Erythroblast (primary cell): ENCODE measurements at regions not wholly inside any gene's neighbourhood (a gene's known extent, or its start where the extent isn't known, plus 50 kb on each side); places are given as distances from the start of the nearest gene placed in this dataset.

Experiments
- DNase-seq, 2 experiments: peaks; one replicate each; lab custom pipeline; 2025; lab: John Stamatoyannopoulos, UW
- GATA1 ChIP-seq: IDR thresholded peaks from 2 replicates; pipeline ENCODE4 v1.6.1; 2011; ENCODE audit warnings: low read depth, mild to moderate bottlenecking, control low read depth, low read length, moderate library complexity
- POLR2A ChIP-seq: IDR thresholded peaks from 2 replicates; pipeline ENCODE4 v1.6.1; 2011; ENCODE audit warnings: mild to moderate bottlenecking, low read length

DNA sequence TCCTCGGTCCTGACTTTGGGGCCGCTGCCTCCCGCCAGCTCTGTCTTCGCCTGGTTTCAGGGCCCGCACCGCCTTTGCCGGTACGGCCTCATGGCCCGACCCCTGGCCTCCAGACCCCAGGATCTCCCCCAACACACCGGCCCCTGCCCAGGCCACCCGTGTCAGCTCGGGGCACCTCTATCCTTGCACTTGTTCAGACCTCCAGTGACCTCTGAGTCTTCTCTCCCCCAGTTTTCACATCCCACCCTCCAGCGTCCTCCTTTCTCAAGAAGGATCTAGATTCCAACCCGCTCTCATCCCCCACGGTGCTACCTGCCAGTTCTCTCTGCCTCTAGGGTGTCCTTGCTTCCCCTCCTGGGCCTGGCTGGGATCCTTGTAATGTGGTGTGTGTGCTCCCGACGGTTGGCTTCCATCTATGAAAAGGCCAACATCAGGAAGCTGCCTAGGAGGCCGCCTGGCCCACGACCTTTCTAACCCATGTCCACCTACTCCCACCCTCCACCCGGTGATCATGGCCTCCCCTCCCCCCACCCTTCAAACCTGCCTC lies 61.1 kb downstream of the SPATA31C2 start:
- DNase-seq: no peak
- TF ChIP-seq POLR2A (no peak), GATA1 (no peak)

DNA sequence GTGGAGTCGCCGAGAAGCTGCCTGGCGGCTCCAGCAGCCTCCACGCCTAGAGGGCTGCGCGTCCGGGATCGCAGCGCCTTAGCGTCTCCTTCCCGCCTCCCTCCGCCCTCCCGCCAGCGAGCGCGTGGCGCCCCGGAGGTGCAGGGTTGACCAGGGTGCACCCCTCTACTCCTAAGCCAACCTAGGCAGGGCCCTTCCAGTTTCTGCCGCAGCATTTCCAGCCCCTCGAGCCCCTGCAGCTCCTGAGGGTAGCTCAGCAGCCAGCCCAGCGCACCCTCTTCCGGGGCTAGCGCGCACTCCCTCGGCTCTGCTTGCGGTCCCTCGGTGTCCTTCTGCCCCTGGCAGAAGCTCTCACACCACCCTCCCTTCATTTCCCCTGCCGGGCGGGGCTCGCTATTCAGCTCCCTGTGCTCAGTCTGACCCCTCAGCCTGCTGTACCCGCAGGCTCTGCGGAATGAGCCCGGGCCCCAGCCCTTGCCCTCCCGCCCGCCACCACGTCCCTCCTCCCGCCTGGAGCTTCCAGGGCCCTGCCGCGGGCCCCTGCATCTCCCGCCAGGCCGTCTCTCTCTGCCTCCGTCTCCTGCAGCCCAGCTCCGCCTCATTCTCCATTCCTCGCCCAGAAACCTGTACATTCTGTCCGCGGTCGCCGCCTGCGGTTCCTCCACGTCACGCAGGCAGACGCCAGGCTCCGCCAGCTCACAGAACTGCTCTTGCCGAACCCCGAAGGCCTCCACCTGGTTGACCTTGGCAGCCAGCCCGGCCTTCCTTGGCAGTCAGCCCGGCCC lies 61.8 kb downstream of the SPATA31C2 start:
- DNase-seq: peak; percentile 54 to 72
- no peak for TF ChIP-seq POLR2A
- TF ChIP-seq GATA1: no peak

DNA sequence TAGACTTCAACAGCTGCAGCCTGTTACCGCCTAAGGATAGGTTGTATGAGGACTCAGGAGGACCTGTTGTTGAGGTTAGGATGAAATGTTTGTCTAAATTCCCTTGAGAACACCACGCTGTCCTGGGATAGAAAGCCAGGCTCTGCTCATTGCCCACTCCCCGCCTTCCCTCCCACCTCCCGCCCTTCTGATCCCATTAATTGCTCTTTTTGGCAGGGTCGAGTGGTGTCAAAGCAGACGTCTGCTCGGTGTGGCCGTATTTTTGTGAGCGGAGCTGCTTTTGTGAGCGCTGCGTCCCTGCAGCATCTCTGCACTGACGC lies 62.3 kb downstream of the SPATA31C2 start:
- no peak for DNase-seq
- TF ChIP-seq GATA1 (no peak), POLR2A (no peak)

DNA sequence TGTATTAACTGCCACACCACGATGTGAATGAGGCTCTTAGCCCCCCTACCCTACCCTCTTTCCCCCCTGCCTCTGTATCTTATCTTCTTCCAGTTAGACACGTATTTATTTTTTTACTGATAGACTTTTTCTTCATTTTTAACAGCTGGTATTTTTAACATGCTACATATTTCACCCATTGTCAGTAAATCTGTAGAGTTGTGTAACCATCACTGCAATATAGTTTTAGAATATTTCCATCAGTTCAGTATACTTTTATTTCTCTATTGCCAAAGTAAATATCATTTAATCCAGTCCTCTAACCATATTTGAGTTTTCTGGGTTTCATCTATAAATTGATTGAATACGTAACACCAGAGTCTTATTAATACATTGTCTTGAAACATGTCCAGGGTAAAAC lies 62.8 kb downstream of the SPATA31C2 start:
- no peak for DNase-seq
- TF ChIP-seq POLR2A: no peak
- no peak for TF ChIP-seq GATA1

DNA sequence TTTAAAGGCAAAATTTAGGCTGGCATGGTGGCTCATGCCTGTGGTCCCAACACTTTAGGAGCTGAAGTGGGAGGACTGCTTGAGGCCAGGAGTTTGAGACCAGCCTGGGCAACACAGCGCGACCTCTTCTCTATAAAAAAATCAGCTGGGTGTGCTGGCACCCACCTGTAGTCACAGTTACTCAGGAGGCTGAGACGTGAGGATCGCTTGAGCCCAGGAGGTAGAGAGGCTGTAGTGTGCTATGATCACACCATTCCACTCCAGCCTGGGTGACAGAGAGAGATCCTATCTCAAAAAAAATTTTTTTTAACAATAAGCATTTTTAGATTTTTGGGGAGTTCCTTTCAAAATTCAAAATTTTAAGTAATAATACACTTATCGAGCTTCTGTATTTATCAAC lies 63.3 kb downstream of the SPATA31C2 start:
- DNase-seq: no peak
- TF ChIP-seq GATA1 (no peak), POLR2A (no peak)

DNA sequence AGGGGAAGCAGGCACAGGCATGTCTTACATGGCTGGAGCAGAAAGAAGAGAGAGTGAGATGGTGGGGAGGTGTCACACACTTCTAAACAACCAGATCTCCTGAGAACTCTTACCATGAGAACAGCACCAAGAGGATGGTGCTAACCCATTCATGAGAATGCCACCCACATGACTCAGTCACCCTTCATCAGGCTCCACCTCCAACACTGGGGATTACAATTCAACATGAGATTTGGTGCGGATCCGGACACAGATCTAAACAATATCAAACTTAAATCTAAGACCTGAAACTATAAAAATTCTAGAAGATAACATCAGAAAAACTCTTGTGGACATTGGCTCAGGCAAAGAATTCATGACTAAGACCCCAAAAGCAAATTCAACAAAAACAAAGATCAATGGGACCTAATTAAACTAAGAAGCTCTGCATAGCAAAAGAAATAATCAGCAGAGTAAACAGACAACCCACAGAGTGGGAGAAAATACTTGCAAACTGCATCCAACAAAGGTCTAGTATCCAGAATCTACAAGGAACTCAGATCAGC lies 65.4 kb downstream of the SPATA31C2 start:
- TF ChIP-seq GATA1 (no peak), POLR2A (no peak)
- no peak for DNase-seq

DNA sequence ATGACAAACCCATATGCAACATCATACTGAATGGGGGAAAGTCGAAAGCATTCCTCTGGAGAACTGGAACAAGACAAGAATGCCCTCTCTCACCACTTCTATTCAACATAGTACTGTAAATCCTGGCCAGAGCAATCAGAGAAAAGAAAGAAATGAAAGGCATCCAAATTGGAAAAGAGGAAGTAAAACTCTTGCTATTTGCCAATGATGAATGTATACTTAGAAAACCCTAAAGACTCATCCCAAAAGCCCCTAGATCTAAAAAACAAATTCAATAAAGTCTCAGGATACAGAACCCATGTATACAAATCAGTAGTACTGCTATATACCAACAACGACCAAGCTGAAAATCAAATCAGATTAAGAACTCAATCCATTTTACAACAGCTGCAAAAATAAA lies 66.9 kb downstream of the SPATA31C2 start:
- TF ChIP-seq GATA1 (no peak), POLR2A (no peak)
- no peak for DNase-seq

DNA sequence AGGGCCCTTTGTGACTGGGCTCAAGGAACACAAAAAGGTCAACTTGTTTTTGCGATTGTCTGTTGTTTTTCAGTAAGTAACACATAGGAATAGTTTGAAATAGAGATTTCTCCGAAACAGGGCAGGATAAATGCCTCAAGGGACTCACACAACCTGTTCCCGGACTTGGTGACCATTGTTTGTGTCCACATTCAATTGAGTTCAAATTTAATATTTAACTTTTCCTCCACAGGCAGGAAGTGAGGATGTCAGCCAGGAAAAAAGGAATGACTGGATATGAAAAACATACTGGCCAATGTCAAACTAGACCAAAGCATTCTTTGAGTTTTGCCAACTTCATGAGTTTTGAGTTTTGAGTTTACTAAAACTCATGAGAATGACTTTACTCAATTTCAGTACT lies 72.7 kb downstream of the SPATA31C2 start:
- TF ChIP-seq POLR2A (no peak), GATA1 (no peak)
- no peak for DNase-seq

DNA sequence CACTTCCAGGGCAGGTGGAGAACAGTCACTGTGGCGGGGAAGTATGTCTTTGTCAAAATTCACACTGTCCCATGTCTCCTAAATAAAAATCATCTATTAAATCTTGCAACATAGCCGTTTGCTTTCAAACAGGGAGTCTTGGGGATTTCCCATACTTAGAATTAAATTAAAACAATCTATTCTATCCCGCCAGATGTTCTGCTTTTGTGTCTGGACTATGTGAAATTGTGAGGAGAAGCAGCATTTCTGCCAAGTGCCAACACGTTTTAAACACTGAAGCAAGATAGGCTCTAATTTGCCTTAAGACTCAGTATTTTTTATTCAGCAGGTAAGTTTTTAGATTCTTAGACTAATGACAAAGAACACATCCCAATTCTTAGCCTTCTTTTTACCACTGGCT lies 73.7 kb downstream of the SPATA31C2 start:
- TF ChIP-seq GATA1: no peak
- no peak for TF ChIP-seq POLR2A
- DNase-seq: no peak

DNA sequence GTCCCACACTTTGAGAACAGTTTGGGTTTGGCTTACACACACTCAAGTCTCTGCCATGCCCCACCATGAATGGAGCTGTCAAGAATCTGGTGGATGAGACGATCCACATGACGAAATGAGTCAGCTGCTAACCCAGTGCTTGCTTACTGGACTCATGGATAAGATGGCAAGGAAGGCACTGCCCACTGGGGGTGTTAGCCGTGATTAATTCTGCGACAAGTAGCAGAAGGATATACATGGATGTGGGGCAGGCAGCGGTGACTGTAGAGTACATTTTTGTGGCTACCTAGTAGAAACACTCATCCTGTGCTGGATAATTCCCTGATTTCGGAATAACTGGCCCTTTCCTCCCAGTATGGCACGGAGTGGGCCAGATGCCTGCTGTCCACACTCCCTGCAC lies 77.5 kb downstream of the SPATA31C2 start:
- TF ChIP-seq POLR2A (no peak), GATA1 (no peak)
- DNase-seq: no peak

DNA sequence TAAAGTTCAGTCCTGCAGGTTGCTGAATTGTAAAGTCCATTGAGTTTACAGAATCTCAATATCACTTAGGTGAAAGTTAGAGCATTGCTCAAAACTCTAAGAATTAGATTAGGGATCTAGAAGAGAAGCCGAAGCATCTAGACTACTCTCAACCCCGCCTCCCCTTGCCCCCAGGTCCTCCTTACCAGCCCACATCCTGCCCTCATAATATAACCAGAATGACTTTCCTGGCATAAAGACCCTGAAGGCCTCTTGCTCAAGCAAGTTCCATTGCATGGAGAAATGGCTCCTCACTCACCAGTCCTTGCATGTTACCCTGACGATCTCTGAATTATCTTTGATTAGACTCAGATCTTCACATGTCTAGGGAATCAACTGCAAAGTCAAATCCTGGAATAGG lies 78.8 kb downstream of the SPATA31C2 start:
- TF ChIP-seq GATA1 (no peak), POLR2A (no peak)
- DNase-seq: no peak

DNA sequence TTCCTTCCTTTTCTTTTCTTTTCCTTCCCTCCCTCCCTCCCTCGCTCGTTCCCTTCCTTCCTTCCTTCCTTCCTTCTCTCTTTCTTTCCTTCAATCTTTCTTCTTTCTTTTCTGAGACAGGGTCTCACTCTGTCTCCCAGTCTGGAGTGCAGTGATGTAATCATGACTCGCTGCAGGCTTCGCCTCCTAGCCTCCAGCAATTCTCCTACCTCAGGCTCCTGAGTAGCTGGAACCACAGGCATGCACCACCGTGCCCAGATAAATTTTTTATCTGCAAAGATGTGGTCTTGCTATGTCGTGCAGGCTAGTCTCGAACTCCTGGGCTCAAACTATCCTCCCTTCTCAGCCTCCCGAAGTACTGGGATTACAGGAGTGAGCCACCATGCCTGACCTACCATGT lies 81.4 kb downstream of the SPATA31C2 start:
- TF ChIP-seq POLR2A: no peak
- TF ChIP-seq GATA1: no peak

DNA sequence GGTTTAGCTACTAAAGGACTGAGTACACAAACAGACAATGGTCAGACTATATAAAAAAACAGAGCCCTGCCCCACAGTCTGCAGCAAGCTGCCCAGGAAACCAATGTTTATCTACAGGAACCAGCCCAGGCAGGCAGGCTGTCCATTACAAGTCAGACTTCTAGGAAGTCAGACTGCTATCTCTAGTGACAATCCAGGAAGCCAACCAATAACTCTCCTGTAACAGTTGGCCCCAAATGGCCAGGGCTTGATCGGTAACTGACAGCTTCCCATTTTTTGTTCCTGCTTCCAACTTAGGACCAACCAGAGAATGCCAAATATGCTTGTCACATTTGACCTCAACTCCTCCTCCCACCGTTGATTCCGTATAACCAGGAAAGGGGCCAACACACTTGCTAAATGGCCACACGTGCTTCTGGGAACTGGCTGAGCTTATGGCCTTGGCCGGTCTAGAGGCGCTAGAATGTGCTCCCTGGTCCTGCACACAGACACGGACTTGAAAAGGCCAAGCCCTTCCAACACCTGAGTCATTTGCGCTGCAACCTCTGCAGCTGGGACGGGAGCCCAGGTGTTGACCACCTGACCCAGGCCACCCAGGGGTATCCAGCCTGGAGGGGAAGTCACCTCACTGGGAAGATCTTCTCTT lies 79.6 kb upstream of the CDK20 start:
- TF ChIP-seq POLR2A (no peak), GATA1 (no peak)
- DNase-seq: peak; percentile 29 to 37

More for the DNA sequence above, 81.4 kb downstream of the SPATA31C2 start:
- DNase-seq: no peak

DNA sequence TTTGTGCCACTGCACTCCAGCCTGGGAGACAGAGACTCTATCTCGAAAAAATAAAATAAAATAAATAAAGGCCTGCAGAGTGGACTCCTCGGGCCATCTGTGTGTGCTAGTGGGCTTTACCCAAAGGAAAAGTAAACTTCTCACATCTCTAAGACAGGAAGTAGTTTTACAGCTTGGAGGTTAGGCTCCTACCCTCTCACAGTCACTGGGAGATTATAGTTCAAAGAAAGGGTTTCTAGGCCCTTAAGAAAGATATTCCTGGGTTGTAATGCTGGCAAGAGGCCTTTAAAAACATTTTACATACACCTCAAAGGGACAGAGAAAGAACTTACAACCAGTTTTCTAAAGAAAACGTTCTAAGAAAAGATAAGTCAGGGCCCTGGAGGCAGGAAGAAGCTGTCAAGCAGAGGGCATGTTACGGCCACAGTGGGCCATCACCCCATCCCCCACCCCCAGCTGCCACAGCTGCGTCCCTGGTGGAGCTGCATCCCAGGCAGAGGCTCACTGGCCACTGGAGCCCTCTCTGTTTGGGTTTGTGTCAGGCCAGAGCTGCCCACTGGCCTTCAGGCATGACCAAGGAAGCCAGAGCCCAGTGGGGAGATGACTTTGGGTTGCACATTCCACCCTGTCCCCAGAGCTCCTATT lies 78.1 kb upstream of the CDK20 start:
- no peak for DNase-seq
- TF ChIP-seq GATA1: no peak
- TF ChIP-seq POLR2A: no peak
